Mesothelial cell of epicardium (in vitro differentiated cells): ENCODE measurements at regions not wholly inside any gene's neighbourhood (a gene's known extent, or its start where the extent isn't known, plus 50 kb on each side); places are given as distances from the start of the nearest gene placed in this dataset.

Source experiments
- DNase-seq, 2 experiments: peaks; one replicate each; pipeline ENCODE4 v3.0.0; 2021; ENCODE audit warnings: low spot score in 2 of 2; ENCODE audit not compliant: unreplicated experiment in 2 of 2
- H3K27ac Mint-ChIP-seq: 2 replicates; pipeline ENCODE4 v1.8.0; 2021; ENCODE audit warnings: mixed read lengths
- H3K27me3 Mint-ChIP-seq: 2 replicates; pipeline ENCODE4 v1.8.0; 2021; ENCODE audit warnings: low read depth, mixed read lengths
- H3K36me3 Mint-ChIP-seq: 2 replicates; pipeline ENCODE4 v1.8.0; 2021; ENCODE audit warnings: mixed read lengths
- H3K4me1 Mint-ChIP-seq: 2 replicates; pipeline ENCODE4 v1.8.0; 2021; ENCODE audit warnings: mixed read lengths
- H3K4me3 Mint-ChIP-seq: 2 replicates; pipeline ENCODE4 v1.8.0; 2021; ENCODE audit warnings: mild to moderate bottlenecking, moderate library complexity, mixed read lengths
- H3K9me3 Mint-ChIP-seq: 2 replicates; pipeline ENCODE4 v1.8.0; 2021; ENCODE audit warnings: mixed read lengths
- CTCF ChIP-seq: fragments of 200-600 bp; sonication (generic); IDR thresholded peaks from one replicate; pipeline ENCODE4 v1.5.0; 2021; ENCODE audit warnings: antibody characterized with exemption; ENCODE audit not compliant: unreplicated experiment

GRCh38 chr1:39129514-39129913, 75.0 kb upstream of the MACF1 start:
- H3K27me3 Mint-ChIP-seq: no peaks in the 10 kb centered on the region
- H3K9me3 Mint-ChIP-seq: no peaks in the 10 kb centered on the region
- TF ChIP-seq CTCF: no peak
- H3K27ac Mint-ChIP-seq: no peak overlapping the region
- no peak for DNase-seq
- no peak overlapping the region for H3K4me3 Mint-ChIP-seq
- peaks cover 8% of the 10 kb centered on the region for H3K36me3 Mint-ChIP-seq
- peaks cover 38% of the 10 kb centered on the region for H3K4me1 Mint-ChIP-seq

DNA sequence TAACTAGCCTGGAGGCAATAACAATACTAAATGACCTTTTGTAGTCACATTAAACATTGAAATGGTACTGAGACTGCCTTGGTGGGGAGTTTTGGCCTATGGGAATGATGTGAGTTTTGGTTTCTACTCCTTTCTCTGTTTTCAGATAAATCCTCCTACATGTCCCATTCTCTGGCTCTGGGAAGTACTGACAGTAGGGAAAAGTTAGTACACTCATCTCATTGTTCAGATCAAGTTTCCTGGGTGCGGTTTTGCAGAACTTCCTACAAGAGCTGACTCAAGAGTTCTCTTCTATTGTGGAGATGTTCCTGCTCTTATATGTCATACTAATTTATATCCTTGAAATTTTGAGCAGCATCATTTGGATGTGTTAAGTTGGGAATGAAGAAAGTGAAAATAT, 74.2 kb upstream of the MACF1 start:
- H3K27me3 Mint-ChIP-seq: no peaks in the 10 kb centered on the region
- no peak overlapping the region for H3K4me3 Mint-ChIP-seq
- H3K36me3 Mint-ChIP-seq: peaks cover 3% of the 10 kb centered on the region
- peak overlapping the region; percentile 34 for H3K27ac Mint-ChIP-seq
- no peak for TF ChIP-seq CTCF
- H3K9me3 Mint-ChIP-seq: no peaks in the 10 kb centered on the region
- no peak for DNase-seq
- H3K4me1 Mint-ChIP-seq: peaks cover 38% of the 10 kb centered on the region

GRCh38 chr1:39131940-39132339, 72.6 kb upstream of the MACF1 start:
- TF ChIP-seq CTCF: no peak
- Mint-ChIP-seq H3K27ac (peak overlapping the region; percentile 92), H3K36me3 (no peaks in the 10 kb centered on the region), H3K9me3 (no peaks in the 10 kb centered on the region), H3K4me1 (peaks cover 38% of the 10 kb centered on the region), H3K4me3 (no peak overlapping the region), H3K27me3 (no peaks in the 10 kb centered on the region)
- no peak for DNase-seq

GRCh38 chr1:39132505-39133339, 71.8 kb upstream of the MACF1 start:
- no peaks in the 10 kb centered on the region for H3K27me3 Mint-ChIP-seq
- no peak overlapping the region for H3K4me3 Mint-ChIP-seq
- H3K36me3 Mint-ChIP-seq: no peaks in the 10 kb centered on the region
- H3K9me3 Mint-ChIP-seq: no peaks in the 10 kb centered on the region
- peak overlapping the region; percentile 92 for H3K27ac Mint-ChIP-seq
- peak; percentile 25 to 48 for DNase-seq
- TF ChIP-seq CTCF: no peak
- H3K4me1 Mint-ChIP-seq: peaks cover 34% of the 10 kb centered on the region

DNA sequence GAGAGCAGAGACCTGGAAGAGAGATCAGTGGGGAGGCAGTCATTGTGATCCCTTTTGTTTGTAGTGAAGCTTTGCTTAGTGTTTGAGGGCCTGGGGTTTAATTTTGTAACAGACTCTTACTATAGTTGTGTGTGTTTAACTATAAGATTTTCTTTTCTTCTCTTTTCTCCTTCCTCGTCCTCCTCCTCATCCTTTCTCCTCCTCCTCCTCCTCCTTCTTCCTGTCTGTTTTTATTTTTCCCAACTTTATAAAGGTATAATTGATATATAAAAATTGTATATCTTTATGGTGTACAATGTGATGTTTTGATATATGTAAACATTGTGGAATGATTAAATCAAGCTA, 71.2 kb upstream of the MACF1 start:
- Mint-ChIP-seq H3K27me3 (no peaks in the 10 kb centered on the region), H3K4me3 (no peak overlapping the region), H3K36me3 (no peaks in the 10 kb centered on the region), H3K27ac (peak overlapping the region; percentile 92), H3K9me3 (no peaks in the 10 kb centered on the region), H3K4me1 (peaks cover 34% of the 10 kb centered on the region)
- no peak for DNase-seq
- TF ChIP-seq CTCF: no peak
